MM.1S (cell line): ENCODE measurements at regions not wholly inside any gene's neighbourhood (a gene's known extent, or its start where the extent isn't known, plus 50 kb on each side); places are given as distances from the start of the nearest gene placed in this dataset.

Experiments used
- EZH2 ChIP-seq: fragments of 300-600 bp; sonication (generic); optimal IDR thresholded peaks from 2 replicates; pipeline ENCODE3; 2017; ENCODE audit warnings: low read depth, mild to moderate bottlenecking, antibody characterized with exemption, low read length, mixed read lengths
- EZH2phosphoT487 ChIP-seq: fragments of 300-600 bp; sonication (generic); IDR thresholded peaks from 2 replicates; pipeline ENCODE4 v1.6.1; 2018; ENCODE audit warnings: antibody characterized with exemption, low read length
- TF ChIP-seq, protein P1 (sequence below): fragments of 300-600 bp; sonication (generic); IDR thresholded peaks from 2 replicates; pipeline ENCODE4 v1.5.1; 2016; ENCODE audit warnings: antibody characterized with exemption, low read length, mixed read lengths

DNA sequence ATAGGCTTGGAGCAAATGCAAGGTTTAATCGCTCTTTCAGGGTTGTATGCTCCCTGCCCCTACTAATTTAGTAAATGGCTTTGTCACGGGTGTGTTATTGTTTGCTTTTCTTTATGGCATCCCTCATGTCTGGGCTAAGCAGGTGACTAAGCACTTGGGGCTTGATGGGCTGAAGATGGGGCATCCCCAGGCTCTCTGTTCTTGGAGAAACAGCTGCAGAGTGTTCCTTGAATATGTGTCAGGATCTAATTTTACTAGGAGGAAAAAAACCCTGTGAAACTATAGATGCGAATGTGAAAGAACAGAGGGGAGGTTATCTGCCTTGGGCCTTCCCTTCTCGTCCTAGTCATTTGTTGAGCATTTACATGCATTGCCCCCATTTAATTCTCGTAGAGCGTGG is 94.7 kb upstream of the TAF1B start:
- TF ChIP-seq, protein P1, sequence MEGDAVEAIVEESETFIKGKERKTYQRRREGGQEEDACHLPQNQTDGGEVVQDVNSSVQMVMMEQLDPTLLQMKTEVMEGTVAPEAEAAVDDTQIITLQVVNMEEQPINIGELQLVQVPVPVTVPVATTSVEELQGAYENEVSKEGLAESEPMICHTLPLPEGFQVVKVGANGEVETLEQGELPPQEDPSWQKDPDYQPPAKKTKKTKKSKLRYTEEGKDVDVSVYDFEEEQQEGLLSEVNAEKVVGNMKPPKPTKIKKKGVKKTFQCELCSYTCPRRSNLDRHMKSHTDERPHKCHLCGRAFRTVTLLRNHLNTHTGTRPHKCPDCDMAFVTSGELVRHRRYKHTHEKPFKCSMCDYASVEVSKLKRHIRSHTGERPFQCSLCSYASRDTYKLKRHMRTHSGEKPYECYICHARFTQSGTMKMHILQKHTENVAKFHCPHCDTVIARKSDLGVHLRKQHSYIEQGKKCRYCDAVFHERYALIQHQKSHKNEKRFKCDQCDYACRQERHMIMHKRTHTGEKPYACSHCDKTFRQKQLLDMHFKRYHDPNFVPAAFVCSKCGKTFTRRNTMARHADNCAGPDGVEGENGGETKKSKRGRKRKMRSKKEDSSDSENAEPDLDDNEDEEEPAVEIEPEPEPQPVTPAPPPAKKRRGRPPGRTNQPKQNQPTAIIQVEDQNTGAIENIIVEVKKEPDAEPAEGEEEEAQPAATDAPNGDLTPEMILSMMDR = no peak
- TF ChIP-seq EZH2 (no peak), EZH2phosphoT487 (no peak)
